Stimulated activated naive CD8-positive, alpha-beta T cell treated with anti-CD3 and anti-CD28 coated beads, Interleukin-15, Interleukin-2, amounts not matched to agents 100 ng/mL and 50 ng/mL, for 24 hours (primary cell): ENCODE measurements at regions not wholly inside any gene's neighbourhood (a gene's known extent, or its start where the extent isn't known, plus 50 kb on each side); places are given as distances from the start of the nearest gene placed in this dataset.

Experiments used
- H3K27ac Mint-ChIP-seq: one replicate; pipeline ENCODE4 v1.8.0; 2021; ENCODE audit warnings: mild to moderate bottlenecking, mixed read lengths
- H3K27me3 Mint-ChIP-seq: one replicate; pipeline ENCODE4 v1.8.0; 2021; ENCODE audit warnings: mixed read lengths
- H3K36me3 Mint-ChIP-seq: one replicate; pipeline ENCODE4 v1.8.0; 2021; ENCODE audit warnings: low read depth, mixed read lengths
- H3K4me1 Mint-ChIP-seq: one replicate; pipeline ENCODE4 v1.8.0; 2021; ENCODE audit warnings: low read depth, mixed read lengths
- H3K4me3 Mint-ChIP-seq: one replicate; pipeline ENCODE4 v1.8.0; 2021; ENCODE audit warnings: mild to moderate bottlenecking, mixed read lengths
- H3K9me3 Mint-ChIP-seq: one replicate; pipeline ENCODE4 v1.8.0; 2021; ENCODE audit warnings: mixed read lengths

DNA sequence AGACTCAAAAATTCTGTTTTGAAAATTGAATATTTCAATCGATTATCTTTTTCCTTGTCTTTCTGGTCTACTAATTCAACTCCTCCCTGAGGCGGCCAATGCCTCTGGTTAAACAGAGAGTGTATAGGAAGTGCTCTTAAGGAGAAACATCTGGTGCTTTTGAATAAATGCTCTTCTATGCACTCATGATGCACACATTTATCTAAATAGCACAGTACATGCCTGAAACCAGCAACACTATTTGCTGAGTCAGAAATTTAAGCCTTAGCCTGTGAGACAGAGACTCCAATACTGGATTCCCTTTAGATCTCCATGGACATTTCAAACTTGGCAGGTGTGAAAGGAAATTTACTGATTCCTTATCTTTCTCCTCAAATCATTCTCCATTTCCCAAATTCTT, 118.6 kb downstream of the SLIT2 start:
- Mint-ChIP-seq H3K27me3 (no peaks in the 10 kb centered on the region), H3K27ac (no peak overlapping the region), H3K4me1 (no peaks in the 10 kb centered on the region), H3K9me3 (no peaks in the 10 kb centered on the region), H3K36me3 (no peaks in the 10 kb centered on the region), H3K4me3 (no peak overlapping the region)

DNA sequence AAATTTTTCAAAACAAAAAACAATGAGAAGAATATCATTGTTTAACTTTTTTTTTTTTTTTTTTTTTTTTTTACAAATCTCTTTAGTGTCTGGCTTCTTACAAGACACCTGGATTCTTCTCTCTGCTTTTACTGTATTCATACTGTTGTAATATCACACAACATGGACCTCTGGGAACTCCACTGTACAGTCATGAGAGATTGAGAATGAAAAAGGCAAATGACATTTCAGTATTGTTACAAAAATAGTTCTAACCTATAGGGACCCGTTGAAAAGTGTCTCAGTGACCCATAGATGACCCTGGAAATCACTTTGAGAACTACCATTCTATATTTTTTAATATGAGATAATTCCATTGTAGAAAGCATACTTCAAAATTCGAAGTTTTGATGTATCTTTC, 124.4 kb downstream of the SLIT2 start:
- no peak overlapping the region for H3K27ac Mint-ChIP-seq
- H3K36me3 Mint-ChIP-seq = no peaks in the 10 kb centered on the region
- no peaks in the 10 kb centered on the region for H3K9me3 Mint-ChIP-seq
- H3K4me3 Mint-ChIP-seq = no peak overlapping the region
- H3K4me1 Mint-ChIP-seq = no peaks in the 10 kb centered on the region
- H3K27me3 Mint-ChIP-seq = no peaks in the 10 kb centered on the region

DNA sequence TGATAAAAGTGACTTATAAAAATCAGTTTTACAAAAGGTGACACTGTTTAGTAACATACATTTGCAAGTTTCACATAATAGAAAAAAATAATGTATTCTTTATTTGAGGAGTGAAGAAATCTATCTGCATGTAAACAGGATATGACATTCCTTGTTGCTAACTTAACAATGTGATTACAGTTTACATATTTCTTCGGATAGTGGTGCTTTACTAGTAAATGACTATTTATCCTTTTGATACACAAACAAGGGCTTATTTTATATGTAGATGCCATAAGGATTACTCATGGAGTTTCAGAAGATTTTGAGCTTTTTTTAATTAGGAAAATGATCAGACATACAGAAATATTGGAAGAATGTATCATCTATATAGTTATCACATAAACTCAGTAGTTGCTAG, 126.5 kb downstream of the SLIT2 start:
- H3K36me3 Mint-ChIP-seq = no peaks in the 10 kb centered on the region
- no peak overlapping the region for H3K4me3 Mint-ChIP-seq
- H3K9me3 Mint-ChIP-seq = no peaks in the 10 kb centered on the region
- H3K4me1 Mint-ChIP-seq = no peaks in the 10 kb centered on the region
- H3K27ac Mint-ChIP-seq = no peak overlapping the region
- no peaks in the 10 kb centered on the region for H3K27me3 Mint-ChIP-seq

DNA sequence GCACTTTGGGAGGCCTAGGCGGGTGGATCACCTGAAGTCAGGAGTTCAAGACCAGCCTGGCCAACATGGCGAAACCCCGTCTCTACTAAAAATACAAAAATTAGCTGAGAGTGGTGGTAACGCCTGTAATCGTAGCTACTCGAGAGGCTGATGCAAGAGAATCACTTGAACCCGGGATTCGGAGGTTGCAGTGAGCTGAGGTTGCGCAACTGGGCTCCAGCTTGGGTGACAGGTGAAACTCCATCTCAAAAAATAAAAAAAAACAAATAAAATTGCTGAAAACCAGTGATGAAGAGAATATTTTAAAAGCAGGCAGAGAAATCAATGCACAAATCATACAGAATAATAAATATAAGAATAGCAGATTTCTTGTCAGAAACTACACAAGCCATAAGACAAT, 129.3 kb downstream of the SLIT2 start:
- Mint-ChIP-seq H3K4me1 (no peaks in the 10 kb centered on the region), H3K4me3 (no peak overlapping the region), H3K36me3 (no peaks in the 10 kb centered on the region), H3K27ac (no peak overlapping the region), H3K9me3 (no peaks in the 10 kb centered on the region), H3K27me3 (no peaks in the 10 kb centered on the region)

DNA sequence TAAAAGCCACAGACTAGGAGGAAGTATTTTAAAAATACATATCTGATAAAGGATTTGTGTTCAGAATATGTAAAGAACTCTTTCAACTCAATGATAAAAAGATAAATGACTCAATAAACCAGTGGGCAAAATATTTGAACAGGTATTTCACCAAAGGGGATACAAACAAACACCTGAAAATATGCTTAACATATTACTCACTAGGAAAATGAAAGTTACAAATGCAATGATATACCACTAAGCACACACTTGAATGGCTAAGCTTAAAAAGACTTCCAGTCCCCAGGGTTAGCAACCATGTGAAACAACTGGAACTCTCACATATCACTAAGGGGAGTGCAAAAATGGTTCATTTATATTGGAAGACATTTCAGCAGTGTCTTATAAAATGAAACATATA, 131.6 kb downstream of the SLIT2 start:
- Mint-ChIP-seq H3K36me3 (no peaks in the 10 kb centered on the region), H3K4me1 (no peaks in the 10 kb centered on the region), H3K9me3 (no peaks in the 10 kb centered on the region), H3K27ac (no peak overlapping the region), H3K27me3 (peaks cover 3% of the 10 kb centered on the region), H3K4me3 (no peak overlapping the region)

DNA sequence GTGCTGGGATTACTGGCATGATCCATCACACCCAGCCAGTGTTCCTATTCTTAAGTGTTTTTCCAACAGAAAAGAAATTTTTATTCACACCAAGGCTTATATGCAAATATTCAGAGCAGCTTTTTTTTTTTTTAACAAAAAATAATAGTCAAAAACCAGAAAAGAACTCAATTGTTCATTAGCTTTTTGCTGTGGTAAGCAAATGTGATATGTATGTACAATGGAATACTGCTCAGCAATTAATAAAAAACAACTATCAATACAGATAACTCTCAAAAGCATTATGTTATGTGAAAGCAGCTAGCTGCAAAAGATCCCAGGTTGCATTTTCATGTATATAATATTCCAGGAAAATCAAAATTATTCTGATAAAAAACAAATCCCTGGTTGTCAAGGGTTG, 132.3 kb downstream of the SLIT2 start:
- Mint-ChIP-seq H3K27ac (no peak overlapping the region), H3K4me3 (no peak overlapping the region), H3K36me3 (no peaks in the 10 kb centered on the region)

DNA sequence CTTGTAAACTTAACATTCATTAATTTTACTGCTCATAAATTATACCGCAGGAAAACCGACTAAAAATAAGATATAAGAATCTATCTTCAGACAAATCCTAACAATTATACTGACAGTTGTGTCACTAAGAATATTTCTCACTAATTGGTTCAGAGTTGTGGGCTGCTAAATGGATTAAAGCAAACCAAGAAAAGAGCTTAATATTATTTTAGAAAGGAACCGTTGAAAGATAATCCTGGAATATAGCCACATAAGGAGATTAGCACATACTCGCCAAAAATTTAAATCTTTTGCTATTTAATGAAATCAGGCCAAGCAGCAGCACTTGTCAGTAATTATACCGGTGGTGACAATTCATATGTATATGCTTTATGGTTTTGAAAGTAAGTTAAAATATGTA, 132.8 kb downstream of the SLIT2 start:
- Mint-ChIP-seq H3K4me1 (no peaks in the 10 kb centered on the region), H3K27me3 (peaks cover 3% of the 10 kb centered on the region), H3K27ac (no peak overlapping the region)

More for the DNA sequence above, 132.3 kb downstream of the SLIT2 start:
- H3K4me1 Mint-ChIP-seq = no peaks in the 10 kb centered on the region
- peaks cover 3% of the 10 kb centered on the region for H3K27me3 Mint-ChIP-seq
- H3K9me3 Mint-ChIP-seq = no peaks in the 10 kb centered on the region

DNA sequence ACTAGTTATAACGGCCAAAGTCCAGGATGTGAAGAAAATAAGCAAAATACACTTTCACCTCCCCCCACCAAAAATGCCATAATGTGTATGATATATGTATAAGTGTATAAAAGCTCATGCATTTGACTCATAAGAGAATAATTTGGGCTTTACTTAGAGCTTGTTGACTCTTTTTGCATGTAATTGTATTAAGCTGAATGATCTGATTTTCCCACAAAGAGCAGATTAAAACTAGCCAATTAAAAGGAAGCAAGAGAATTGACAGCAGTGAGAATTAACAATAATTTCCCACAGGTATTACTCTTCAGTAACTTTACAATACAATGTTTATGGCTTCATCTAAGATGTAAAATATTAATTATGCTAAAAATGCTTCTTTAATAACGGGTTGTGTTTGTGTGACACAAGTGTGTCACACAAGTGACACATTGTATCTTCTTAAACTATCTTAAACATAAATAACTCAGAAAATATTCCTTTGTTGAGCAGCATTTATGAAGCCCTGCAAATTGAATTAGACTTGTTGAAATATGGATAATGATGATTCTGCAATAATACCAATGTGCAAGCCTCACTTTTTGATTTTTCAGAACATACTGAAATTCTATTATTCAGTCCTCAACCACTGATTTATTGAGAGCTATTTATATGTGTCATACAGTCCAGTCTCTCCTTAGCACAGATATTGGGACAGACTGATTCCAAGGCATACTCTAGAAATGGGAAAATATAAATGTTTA, 134.5 kb downstream of the SLIT2 start:
- Mint-ChIP-seq H3K27me3 (peaks cover 3% of the 10 kb centered on the region), H3K4me1 (no peaks in the 10 kb centered on the region), H3K36me3 (no peaks in the 10 kb centered on the region), H3K9me3 (no peaks in the 10 kb centered on the region), H3K4me3 (no peak overlapping the region), H3K27ac (no peak overlapping the region)

More for the DNA sequence above, 132.8 kb downstream of the SLIT2 start:
- Mint-ChIP-seq H3K36me3 (no peaks in the 10 kb centered on the region), H3K9me3 (no peaks in the 10 kb centered on the region), H3K4me3 (no peak overlapping the region)

DNA sequence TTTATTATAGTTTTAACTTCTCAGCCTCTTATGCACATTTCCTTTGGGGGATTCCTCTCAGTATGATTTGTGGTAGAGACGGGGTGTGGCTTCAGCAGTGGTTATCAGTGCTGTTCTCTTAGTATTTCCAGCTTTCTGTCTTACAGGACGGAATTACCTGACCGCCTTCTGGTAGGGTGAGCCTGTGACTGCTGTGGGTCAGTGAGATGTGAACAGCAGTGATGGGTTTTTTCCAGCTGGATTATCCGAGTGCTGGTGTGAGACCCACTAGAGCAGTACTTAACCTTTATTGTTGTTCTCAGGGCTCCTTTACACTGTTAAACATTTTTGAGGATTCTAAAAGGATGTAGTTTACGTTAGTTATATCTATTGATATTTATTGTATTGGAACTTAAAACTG, 135.2 kb downstream of the SLIT2 start:
- Mint-ChIP-seq H3K4me1 (no peaks in the 10 kb centered on the region), H3K4me3 (no peak overlapping the region), H3K9me3 (no peaks in the 10 kb centered on the region), H3K27me3 (peaks cover 3% of the 10 kb centered on the region), H3K36me3 (no peaks in the 10 kb centered on the region), H3K27ac (no peak overlapping the region)

DNA sequence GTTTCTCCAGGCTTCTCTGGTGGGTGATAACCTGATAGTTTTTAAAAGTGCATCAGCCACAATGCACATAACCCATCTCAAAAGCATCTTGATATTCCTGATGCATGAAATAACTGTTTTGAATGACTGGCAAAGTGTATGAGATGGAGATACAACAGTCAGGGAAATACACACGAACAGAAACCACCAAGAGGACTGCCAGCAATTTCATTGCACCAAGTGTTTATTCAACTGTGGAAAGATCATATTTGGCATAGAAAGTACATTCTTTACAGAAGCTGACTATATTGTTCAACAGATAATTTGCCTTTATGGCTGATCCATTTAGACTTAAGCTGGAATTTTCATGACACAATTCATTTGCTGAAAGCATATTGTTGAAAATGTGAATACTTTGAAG, 139.5 kb downstream of the SLIT2 start:
- no peaks in the 10 kb centered on the region for H3K9me3 Mint-ChIP-seq
- no peak overlapping the region for H3K4me3 Mint-ChIP-seq
- H3K27ac Mint-ChIP-seq = no peak overlapping the region
- no peaks in the 10 kb centered on the region for H3K4me1 Mint-ChIP-seq
- H3K27me3 Mint-ChIP-seq = peaks cover 3% of the 10 kb centered on the region
- no peaks in the 10 kb centered on the region for H3K36me3 Mint-ChIP-seq

DNA sequence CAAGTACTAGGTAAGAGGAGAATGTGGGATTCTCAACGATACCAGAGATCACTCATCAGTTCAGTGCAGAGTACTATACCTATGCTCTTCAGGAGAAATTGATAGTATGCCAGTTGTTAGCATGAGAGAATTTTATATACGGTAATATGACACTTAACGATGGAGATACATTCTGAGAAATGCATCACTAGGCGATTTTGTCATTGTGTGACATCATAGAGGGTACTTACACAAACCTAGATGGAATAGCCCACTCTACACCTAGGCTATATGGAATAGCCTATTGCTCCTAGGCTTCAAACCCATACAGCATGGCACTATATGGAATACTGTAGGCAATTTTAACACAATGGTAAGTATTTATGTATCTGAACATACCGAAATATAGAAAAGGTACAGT, 140.2 kb downstream of the SLIT2 start:
- Mint-ChIP-seq H3K27ac (no peak overlapping the region), H3K4me3 (no peak overlapping the region), H3K4me1 (no peaks in the 10 kb centered on the region), H3K9me3 (no peaks in the 10 kb centered on the region), H3K27me3 (no peaks in the 10 kb centered on the region), H3K36me3 (no peaks in the 10 kb centered on the region)

DNA sequence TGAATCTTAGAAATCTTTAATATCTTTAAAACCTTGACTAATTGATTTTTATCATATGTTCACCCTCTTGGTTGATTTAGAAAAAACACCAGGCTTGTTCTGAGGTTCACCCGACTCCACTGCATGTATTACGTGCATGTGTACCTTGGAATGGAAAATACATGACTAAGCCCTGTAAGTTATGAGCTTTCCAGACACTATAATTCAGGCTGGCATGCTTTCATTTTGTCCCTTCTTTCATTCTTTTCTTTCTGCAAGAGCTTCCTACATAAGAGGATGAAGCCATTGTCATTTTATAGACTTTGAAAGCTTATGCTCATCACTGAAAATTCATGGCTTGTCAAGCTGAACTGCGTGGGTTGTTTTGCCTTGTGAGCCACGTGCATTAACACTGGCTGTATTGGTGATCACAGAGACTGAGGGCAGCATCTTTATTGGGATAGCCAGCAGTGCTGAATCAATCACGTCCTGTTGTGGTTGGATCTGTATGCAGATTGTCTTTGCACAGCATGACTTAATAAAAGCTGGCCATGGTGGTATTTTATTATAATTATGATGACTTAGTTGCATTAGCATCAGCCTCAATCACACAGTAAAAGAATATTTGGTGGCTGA, 141.9 kb downstream of the SLIT2 start:
- no peaks in the 10 kb centered on the region for H3K36me3 Mint-ChIP-seq
- no peak overlapping the region for H3K4me3 Mint-ChIP-seq
- H3K4me1 Mint-ChIP-seq = no peaks in the 10 kb centered on the region

DNA sequence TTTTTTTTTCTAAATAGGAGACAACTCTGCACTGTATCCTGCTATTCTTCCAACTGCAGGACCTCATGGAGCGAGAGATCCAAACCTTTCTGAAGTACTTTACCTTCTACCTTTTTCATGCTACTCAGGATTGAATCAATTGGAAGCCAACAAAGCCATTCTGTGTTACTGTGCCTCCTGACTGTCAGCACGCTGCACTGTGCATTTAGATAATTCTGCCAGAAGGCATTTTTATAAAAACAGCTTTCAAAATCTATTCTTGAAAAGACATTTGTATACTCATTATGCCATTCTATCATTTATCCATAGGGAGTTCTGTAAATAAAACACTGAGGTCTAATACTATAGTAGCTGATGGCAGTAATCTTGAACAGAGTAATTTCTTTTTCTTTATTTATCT, 142.8 kb downstream of the SLIT2 start:
- no peaks in the 10 kb centered on the region for H3K4me1 Mint-ChIP-seq

More for the DNA sequence above, 141.9 kb downstream of the SLIT2 start:
- no peaks in the 10 kb centered on the region for H3K9me3 Mint-ChIP-seq
- H3K27ac Mint-ChIP-seq = no peak overlapping the region
- H3K27me3 Mint-ChIP-seq = no peaks in the 10 kb centered on the region

DNA sequence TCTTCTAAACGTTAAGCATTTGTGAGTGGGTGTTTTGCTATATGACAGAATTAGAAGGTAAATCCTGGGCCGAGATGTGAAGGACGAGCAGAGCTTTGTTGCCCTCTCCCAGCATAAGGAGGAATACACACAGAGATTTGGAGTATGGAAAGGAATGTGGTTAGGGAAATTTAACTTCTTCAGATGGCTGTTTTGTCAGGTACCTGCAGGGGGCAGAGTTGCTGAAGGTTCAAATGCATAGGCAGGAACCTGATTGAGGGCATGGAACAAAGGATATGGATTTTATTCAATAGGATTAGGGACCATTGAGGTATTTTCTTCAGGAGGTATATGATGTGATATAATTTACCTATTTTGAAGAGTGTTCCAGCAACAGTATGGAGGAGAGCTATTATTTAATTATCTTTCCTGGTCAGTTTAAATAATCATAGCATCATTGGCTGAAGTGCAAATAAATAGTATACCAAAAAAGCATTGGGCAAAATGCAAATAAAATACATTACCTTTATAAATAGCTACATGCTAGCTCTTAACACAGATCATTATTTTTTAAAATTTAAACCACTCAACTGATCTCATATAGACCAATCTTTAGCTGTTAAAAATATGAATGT, 143.6 kb downstream of the SLIT2 start:
- Mint-ChIP-seq H3K36me3 (no peaks in the 10 kb centered on the region), H3K4me3 (no peak overlapping the region), H3K27ac (no peak overlapping the region), H3K27me3 (peaks cover 3% of the 10 kb centered on the region), H3K9me3 (no peaks in the 10 kb centered on the region), H3K4me1 (no peaks in the 10 kb centered on the region)

More for the DNA sequence above, 142.8 kb downstream of the SLIT2 start:
- no peaks in the 10 kb centered on the region for H3K27me3 Mint-ChIP-seq
- H3K27ac Mint-ChIP-seq = no peak overlapping the region
- no peak overlapping the region for H3K4me3 Mint-ChIP-seq
- H3K9me3 Mint-ChIP-seq = no peaks in the 10 kb centered on the region
- H3K36me3 Mint-ChIP-seq = no peaks in the 10 kb centered on the region

DNA sequence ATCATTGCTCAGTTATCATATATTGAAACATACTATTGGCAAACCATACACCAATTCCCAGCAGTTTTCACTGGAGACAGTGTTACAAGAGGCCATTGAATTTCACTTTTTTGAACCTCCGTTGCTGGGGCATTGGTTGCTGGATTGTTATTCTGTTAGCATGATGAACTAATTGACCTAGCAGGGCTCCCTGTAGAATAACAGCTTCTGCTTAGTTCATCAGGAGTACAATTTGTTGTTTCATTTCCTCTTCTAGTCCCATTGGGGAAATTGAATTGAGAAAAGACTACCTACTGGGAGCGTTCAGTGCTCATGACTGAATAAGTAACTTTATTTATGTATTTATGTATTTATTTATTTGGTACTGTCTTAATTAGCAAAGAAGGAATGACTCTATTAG, 151.6 kb downstream of the SLIT2 start:
- Mint-ChIP-seq H3K36me3 (no peaks in the 10 kb centered on the region), H3K27ac (no peak overlapping the region), H3K9me3 (no peaks in the 10 kb centered on the region), H3K4me3 (no peak overlapping the region), H3K27me3 (peaks cover 12% of the 10 kb centered on the region), H3K4me1 (no peaks in the 10 kb centered on the region)
